ENCODE measurements at regions not wholly inside any gene's neighbourhood (a gene's known extent, or its start where the extent isn't known, plus 50 kb on each side); places are given as distances from the start of the nearest gene placed in this dataset.

GRCh38 chr5:86786955-86787354 lies 169.2 kb downstream of the COX7C start:
- no peak for DNase-seq

GRCh38 chr5:86795659-86796058 lies 177.9 kb downstream of the COX7C start:
- DNase-seq: no peak

GRCh38 chr5:86797677-86798076 lies 179.9 kb downstream of the COX7C start:
- no peak for DNase-seq

GRCh38 chr5:86806206-86806605 lies 188.5 kb downstream of the COX7C start:
- DNase-seq: no peak

- no peak for DNase-seq
Observed at GRCh38 chr5:86807046-86808031, 189.6 kb downstream of the COX7C start.

GRCh38 chr5:86814315-86814714 lies 196.6 kb downstream of the COX7C start:
- DNase-seq: no peak

- no peak for DNase-seq
Observed at GRCh38 chr5:86814907-86815306, 197.2 kb downstream of the COX7C start.

- no peak for DNase-seq
Observed at GRCh38 chr5:86824637-86825036, 206.9 kb downstream of the COX7C start.

GRCh38 chr5:86831128-86831527 lies 213.4 kb downstream of the COX7C start:
- DNase-seq: no peak

GRCh38 chr5:86833868-86834267 lies 216.1 kb downstream of the COX7C start:
- no peak for DNase-seq

- DNase-seq: no peak
Observed at GRCh38 chr5:86837610-86838009, 219.9 kb downstream of the COX7C start.

GRCh38 chr5:86838083-86838482 lies 220.3 kb downstream of the COX7C start:
- DNase-seq: no peak

- no peak for DNase-seq
Observed at GRCh38 chr5:86841000-86841644, 223.4 kb downstream of the COX7C start.

- DNase-seq: no peak
Observed at GRCh38 chr5:86858442-86858841, 240.7 kb downstream of the COX7C start.

GRCh38 chr5:86861512-86861911 lies 243.8 kb downstream of the COX7C start:
- DNase-seq: no peak

GRCh38 chr5:86862093-86862492 lies 244.4 kb downstream of the COX7C start:
- DNase-seq: no peak

- no peak for DNase-seq
Observed at GRCh38 chr5:86864051-86864450, 246.3 kb downstream of the COX7C start.

GRCh38 chr5:86865256-86865785 lies 247.6 kb downstream of the COX7C start:
- DNase-seq: no peak

GRCh38 chr5:86866036-86866435 lies 248.3 kb downstream of the COX7C start:
- DNase-seq: no peak

GRCh38 chr5:86869268-86869667 lies 251.5 kb downstream of the COX7C start:
- no peak for DNase-seq

- no peak for DNase-seq
Observed at GRCh38 chr5:86875539-86875938, 257.8 kb downstream of the COX7C start.

GRCh38 chr5:86878250-86878649 lies 260.5 kb downstream of the COX7C start:
- DNase-seq: no peak

GRCh38 chr5:86879086-86879485 lies 261.3 kb downstream of the COX7C start:
- no peak for DNase-seq

GRCh38 chr5:86880344-86880743 lies 262.6 kb downstream of the COX7C start:
- no peak for DNase-seq

All from NCI-H226 (cell line).